Thymus (tissue), 11 donors: ENCODE measurements at regions not wholly inside any gene's neighbourhood (a gene's known extent, or its start where the extent isn't known, plus 50 kb on each side); places are given as distances from the start of the nearest gene placed in this dataset.

Source experiments
- DNase-seq, 9 donors: peaks; one replicate each; pipeline ENCODE4 v3.0.0-alpha.2; 2013; ENCODE audit warnings: low spot score in 9 of 9, low read depth in 6 of 9, missing footprints in 1 of 9
- H3K27ac ChIP-seq, 2 donors: one replicate each; pipeline ENCODE4 v1.5.1; 2013; ENCODE audit warnings: control low read depth in 1 of 2, low read depth in 1 of 2, low read length in 1 of 2, mild to moderate bottlenecking in 1 of 2, moderate library complexity in 1 of 2
- H3K27me3 ChIP-seq, 2 donors: one replicate each; pipeline ENCODE4 v1.5.1; 2013; ENCODE audit warnings: low read length in 1 of 2; ENCODE audit not compliant: control insufficient read depth in 2 of 2, insufficient read depth in 1 of 2
- H3K36me3 ChIP-seq, 2 donors: one replicate each; pipeline ENCODE4 v1.5.1; 2013; ENCODE audit warnings: low read length in 1 of 2, mild to moderate bottlenecking in 1 of 2, moderate library complexity in 1 of 2; ENCODE audit not compliant: control insufficient read depth in 2 of 2, insufficient read depth in 2 of 2
- H3K4me1 ChIP-seq, 2 donors: one replicate each; pipeline ENCODE4 v1.5.1; 2013; ENCODE audit warnings: low read length in 2 of 2; ENCODE audit not compliant: control insufficient read depth in 2 of 2, insufficient read depth in 2 of 2
- H3K4me3 ChIP-seq, 2 donors: one replicate each; pipeline ENCODE4 v1.5.1; 2013; ENCODE audit warnings: low read length in 2 of 2, control low read depth in 1 of 2, mild to moderate bottlenecking in 1 of 2
- H3K9me3 ChIP-seq, 2 donors: one replicate each; pipeline ENCODE4 v1.5.1; 2013; ENCODE audit warnings: low read length in 1 of 2, mild to moderate bottlenecking in 1 of 2; ENCODE audit not compliant: control insufficient read depth in 2 of 2, insufficient read depth in 1 of 2
- WGBS: extraction: QIAGEN DNeasy Blood & Tissue Kit; methylation state at CpG from one replicate; pipeline ENCODE4 v1.1.7; 2013; 5-methylcytosine and 5-hydroxymethylcytosine counted together
- donor health status: healthy.

DNA sequence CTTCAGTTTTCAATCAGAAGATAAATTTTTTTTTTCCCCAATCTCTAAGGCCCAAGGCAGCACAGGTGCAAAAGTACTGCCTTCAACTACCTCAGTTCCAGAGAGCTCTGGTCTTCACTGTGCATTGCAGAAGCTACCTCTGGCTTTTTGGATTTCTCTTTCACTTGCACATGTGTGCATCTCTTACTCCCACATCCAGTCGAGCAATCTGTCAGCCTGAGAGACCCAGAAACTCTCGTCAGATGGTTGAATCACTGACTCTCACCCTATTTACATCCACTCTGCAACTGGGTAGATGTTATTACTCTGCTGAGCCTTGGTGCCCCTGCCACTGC, 813.8 kb downstream of the NR2F2 start:
- Histone ChIP-seq H3K9me3 (no peaks in the 10 kb centered on the region), H3K4me1 (no peaks in the 10 kb centered on the region), H3K27ac (no peak overlapping the region), H3K27me3 (no peaks in the 10 kb centered on the region), H3K36me3 (no peaks in the 10 kb centered on the region), H3K4me3 (no peak overlapping the region)
- no peak for DNase-seq
- WGBS, result 91% methylated on average over 2 of the region's 2 CpGs

DNA sequence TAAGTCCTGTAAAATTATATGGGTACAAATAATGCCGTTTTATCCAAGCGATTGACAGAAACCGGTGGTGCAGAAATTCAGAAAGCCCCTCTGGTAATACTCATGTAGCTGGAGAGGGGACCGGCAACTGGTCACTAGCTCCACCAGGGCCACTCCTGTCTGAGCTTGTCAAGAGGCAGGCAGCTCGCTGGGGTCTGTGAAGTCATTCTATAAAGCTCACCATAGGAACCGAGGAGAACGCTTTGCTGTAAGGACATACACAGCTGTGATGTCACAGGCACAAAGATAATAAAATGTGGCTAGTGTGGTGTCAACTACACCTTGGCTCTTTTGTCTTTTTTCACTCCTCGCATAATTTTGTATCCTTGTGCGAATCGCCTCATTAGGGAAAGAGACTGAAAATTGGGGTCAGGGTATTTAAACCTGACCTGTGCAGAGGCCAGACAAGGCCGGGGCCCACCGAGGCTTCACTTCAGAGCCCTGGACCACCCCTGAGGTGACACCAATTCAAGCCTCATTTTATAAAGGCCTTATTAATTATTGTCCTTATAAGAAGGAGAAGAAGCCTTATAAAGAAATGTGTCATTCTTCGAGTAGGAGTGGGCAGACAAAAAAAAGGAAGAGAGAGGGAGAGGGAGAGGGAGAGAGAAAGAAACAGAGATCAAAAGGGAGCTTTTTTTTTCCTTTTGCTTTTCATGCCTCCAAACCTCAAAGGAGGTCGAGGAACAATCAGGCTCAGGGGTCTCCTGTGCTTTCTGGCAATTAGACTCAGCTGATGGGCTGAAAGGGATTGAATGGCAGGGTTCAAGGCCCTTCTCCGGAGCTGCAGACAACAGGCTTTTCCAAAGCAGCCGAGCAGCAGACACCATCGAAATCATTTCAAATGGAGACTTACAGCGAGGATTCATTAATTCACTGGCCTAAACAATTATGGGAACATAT, 813.3 kb upstream of the ARRDC4 start:
- Histone ChIP-seq H3K4me3 (no peak overlapping the region), H3K4me1 (no peaks in the 10 kb centered on the region), H3K36me3 (no peaks in the 10 kb centered on the region), H3K27ac (no peak overlapping the region), H3K27me3 (no peaks in the 10 kb centered on the region), H3K9me3 (no peaks in the 10 kb centered on the region)
- no peak for DNase-seq
- 79% methylated on average over 18 of the region's 18 CpGs for WGBS

DNA sequence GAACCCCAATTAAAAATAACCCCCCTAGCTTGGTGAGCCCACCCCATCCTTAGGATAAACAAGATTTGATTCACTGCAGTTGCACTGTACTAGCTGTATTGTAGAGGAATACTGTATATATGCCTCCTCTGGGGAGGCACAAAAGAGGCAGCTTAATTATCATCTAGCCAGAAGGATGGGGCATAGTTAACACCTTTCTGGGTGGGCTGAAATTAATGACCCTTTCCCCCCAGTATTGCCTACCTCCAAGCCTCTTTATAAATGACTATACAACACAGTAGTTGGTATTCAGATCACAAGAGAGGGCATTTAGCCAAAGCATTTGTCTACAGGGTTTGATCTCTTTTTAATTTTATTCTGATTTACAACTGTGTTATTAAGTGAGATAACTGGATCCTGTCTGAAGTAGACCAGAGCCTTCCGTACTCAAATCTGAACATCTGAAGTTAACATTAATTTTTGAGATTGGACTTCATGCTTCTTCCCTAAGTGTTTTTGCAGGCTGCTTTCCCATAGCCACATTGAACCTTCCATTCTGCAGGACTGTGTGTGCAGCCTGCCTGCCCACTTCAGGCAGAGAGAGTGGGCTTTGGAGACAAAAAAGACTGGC, 807.0 kb upstream of the ARRDC4 start:
- Histone ChIP-seq H3K4me3 (no peak overlapping the region), H3K4me1 (no peaks in the 10 kb centered on the region), H3K9me3 (no peaks in the 10 kb centered on the region), H3K36me3 (no peaks in the 10 kb centered on the region), H3K27ac (no peak overlapping the region), H3K27me3 (no peaks in the 10 kb centered on the region)
- WGBS, result 97% methylated on average over 1 of the region's 1 CpG
- DNase-seq, result no peak

DNA sequence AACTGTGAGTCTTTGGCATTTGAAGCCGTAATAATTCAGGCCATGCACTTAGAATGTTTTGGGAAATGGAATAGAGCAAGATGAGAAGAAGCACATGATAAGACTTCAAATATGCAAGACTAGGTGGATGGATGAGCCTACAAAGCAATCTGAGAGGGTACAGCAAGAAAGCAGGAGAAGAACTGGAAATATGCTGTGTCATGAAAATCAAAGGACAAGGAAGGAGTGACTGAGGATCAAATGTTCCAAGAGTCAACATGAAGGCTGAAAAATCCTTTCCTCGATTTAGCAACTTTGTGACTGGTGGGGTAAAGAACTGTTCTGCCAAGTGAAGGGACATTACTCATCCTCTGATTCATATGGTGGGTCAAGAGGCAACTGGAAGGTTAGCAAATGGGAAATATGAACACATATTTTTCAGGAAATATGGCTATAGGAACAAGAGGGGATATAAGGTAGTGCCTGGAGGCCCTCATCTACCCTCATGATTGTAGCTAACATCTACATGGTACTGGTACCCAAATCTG, 803.7 kb upstream of the ARRDC4 start:
- no peaks in the 10 kb centered on the region for H3K9me3 ChIP-seq
- 95% methylated on average over 2 of the region's 2 CpGs for WGBS

DNA sequence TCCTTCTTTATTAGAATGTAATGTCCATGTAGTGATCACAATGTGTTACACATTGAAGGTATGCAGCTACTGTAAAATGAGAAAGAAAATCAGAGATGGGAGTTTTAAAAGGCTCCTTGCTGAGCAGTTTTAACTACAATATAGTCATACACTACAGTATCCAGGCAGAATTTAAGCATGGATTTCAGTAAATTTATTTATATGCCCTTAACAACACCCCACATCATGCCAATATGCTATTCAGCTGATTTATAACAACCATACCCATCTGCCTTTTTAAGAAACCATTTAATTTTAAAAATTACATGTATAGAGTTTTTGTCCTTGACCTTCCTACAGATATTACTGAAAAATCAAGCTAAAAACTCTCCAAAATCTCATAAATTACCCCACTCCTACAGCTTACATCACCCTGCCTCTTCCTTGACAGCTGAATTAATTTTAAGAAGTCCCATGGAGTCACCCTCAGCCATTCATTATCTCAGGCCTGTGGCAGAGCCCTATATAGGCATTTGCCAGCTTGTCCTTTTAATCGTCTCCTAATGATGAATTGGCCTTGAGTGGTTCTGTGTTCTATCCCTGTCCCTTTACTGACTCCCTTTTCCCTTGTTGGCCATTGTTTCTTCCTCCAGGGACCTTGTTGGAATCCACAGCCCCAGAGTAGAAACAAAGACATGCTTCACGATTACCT, 797.6 kb upstream of the ARRDC4 start:
- H3K4me1 ChIP-seq, result no peaks in the 10 kb centered on the region
- no peak overlapping the region for H3K27ac ChIP-seq
- WGBS, result 92% methylated on average over 2 of the region's 2 CpGs
- H3K36me3 ChIP-seq, result no peaks in the 10 kb centered on the region
- H3K9me3 ChIP-seq, result no peaks in the 10 kb centered on the region
- H3K27me3 ChIP-seq, result no peaks in the 10 kb centered on the region
- DNase-seq, result no peak
- no peak overlapping the region for H3K4me3 ChIP-seq

More for the DNA sequence above, 803.7 kb upstream of the ARRDC4 start:
- no peaks in the 10 kb centered on the region for H3K36me3 ChIP-seq
- H3K27ac ChIP-seq, result no peak overlapping the region
- H3K4me1 ChIP-seq, result no peaks in the 10 kb centered on the region
- H3K27me3 ChIP-seq, result no peaks in the 10 kb centered on the region
- no peak for DNase-seq
- H3K4me3 ChIP-seq, result no peak overlapping the region

DNA sequence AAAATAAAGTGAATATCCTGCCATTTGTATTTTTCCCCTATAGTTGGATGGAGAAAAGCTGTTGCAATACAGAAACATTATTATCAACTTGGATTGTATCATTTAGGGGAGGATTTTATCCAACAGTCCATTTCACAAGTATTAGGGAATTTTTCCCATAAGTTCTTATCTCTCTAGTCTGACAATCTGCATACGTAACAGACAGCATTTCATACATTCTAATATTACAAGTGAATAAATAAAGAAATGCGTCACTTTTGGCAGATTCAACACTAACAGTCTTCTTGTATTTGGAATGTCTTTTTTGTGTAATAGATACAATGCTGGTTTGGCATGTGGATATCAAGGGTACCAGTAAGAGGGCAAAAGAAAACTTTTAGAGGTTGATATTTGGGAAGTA, 795.3 kb upstream of the ARRDC4 start:
- no peak overlapping the region for H3K4me3 ChIP-seq
- 93% methylated on average over 2 of the region's 2 CpGs for WGBS
- no peaks in the 10 kb centered on the region for H3K36me3 ChIP-seq
- no peak for DNase-seq
- no peak overlapping the region for H3K27ac ChIP-seq
- H3K9me3 ChIP-seq, result no peaks in the 10 kb centered on the region
- H3K27me3 ChIP-seq, result no peaks in the 10 kb centered on the region
- no peaks in the 10 kb centered on the region for H3K4me1 ChIP-seq

DNA sequence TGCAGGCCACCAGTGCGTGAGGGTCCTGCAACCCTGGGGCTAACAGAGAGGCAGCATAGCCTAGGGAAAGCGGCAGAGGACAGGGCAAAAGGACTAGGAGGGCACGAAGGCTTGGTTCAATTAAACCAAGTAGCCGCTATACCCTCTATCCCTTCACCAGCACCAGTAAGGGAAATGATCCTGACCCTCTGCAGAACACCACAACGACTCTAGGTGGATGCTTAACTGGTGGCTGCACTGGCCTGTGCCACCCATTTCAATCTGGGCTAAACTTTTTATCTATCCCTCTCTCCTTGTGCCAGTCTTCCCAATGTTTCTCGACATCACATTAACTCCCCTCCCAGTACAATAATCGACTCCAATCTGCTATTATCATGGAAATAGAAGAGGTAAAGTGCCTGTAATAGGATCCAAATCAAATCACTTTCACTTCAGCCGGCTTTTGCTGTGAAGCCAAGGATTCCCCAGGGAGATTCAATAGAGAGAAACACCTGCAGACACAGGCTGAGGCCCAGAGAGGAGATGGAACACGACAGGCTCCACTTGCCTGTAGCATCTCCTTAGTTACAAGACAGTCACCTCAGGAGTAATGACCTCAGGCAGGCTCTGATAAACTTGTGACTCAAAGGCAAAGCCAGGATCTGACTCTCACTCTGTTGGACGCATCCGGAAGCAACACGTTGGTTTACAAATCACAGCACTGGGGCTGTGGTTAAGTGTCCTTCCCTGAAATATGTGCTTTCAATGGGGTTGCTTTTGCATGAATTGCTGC, 791.6 kb upstream of the ARRDC4 start:
- WGBS, result 71% methylated on average over 12 of the region's 12 CpGs
- Histone ChIP-seq H3K4me1 (no peaks in the 10 kb centered on the region), H3K27ac (no peak overlapping the region), H3K4me3 (no peak overlapping the region), H3K36me3 (no peaks in the 10 kb centered on the region), H3K27me3 (no peaks in the 10 kb centered on the region), H3K9me3 (peaks cover 0 to 2% of the 10 kb centered on the region in 2 donors)
- DNase-seq, result peak in 1 of 9 donors; percentile 2

DNA sequence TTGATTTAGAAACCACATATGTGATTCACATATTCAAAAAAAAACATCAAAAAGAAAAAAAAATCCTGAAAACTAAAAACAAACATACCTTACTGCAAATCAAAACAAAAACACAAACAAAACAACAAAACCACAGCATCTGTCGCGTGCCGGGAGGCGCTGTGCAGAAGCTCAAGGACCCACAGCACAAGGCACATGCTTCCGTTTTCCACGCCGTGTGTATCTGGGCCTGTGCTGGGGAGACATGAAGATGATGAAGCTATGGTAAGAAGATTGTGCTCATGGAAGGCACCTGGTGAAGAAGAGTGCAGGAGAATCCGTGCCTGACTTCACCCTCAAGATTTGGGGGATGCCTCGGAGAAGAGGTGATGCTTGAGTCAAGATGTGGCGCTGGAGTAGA, 788.9 kb upstream of the ARRDC4 start:
- WGBS, result 98% methylated on average over 10 of the region's 10 CpGs
- H3K27me3 ChIP-seq, result no peaks in the 10 kb centered on the region
- H3K27ac ChIP-seq, result no peak overlapping the region
- H3K36me3 ChIP-seq, result no peaks in the 10 kb centered on the region
- no peak overlapping the region for H3K4me3 ChIP-seq
- H3K9me3 ChIP-seq, result peaks cover 0 to 2% of the 10 kb centered on the region in 2 donors
- no peaks in the 10 kb centered on the region for H3K4me1 ChIP-seq
- DNase-seq, result no peak
